BLaER1 (cell line): ENCODE measurements at regions not wholly inside any gene's neighbourhood (a gene's known extent, or its start where the extent isn't known, plus 50 kb on each side); places are given as distances from the start of the nearest gene placed in this dataset.

Experiments used
- H3K27ac ChIP-seq: shearing (Covaris generic); formaldehyde crosslinking; 2 replicates; pipeline ENCODE4 v1.8.1; 2022
- H3K27me3 ChIP-seq: shearing (Covaris generic); formaldehyde crosslinking; 2 replicates; pipeline ENCODE4 v1.8.1; 2022
- H3K36me3 ChIP-seq: shearing (Covaris generic); formaldehyde crosslinking; 2 replicates; pipeline ENCODE4 v1.8.1; 2022
- H3K4me1 ChIP-seq: shearing (Covaris generic); formaldehyde crosslinking; 2 replicates; pipeline ENCODE4 v1.8.1; 2022
- H3K4me2 ChIP-seq: shearing (Covaris generic); formaldehyde crosslinking; 2 replicates; pipeline ENCODE4 v1.8.1; 2022
- H3K4me3 ChIP-seq: shearing (Covaris generic); formaldehyde crosslinking; 2 replicates; pipeline ENCODE4 v1.8.1; 2022
- H3K9ac ChIP-seq: shearing (Covaris generic); formaldehyde crosslinking; 2 replicates; pipeline ENCODE4 v1.8.1; 2022
- H3K9me3 ChIP-seq: shearing (Covaris generic); formaldehyde crosslinking; 2 replicates; pipeline ENCODE4 v1.8.1; 2022
- H4K20me1 ChIP-seq: shearing (Covaris generic); formaldehyde crosslinking; 2 replicates; pipeline ENCODE4 v1.8.1; 2022
- Cebpa-rat ChIP-seq: shearing (Covaris generic); IDR thresholded peaks from 2 replicates; pipeline ENCODE4 v1.8.1; 2022

GRCh38 chr6:71482742-71483141 is 194.1 kb downstream of the OGFRL1 start:
- Histone ChIP-seq H4K20me1 (no peaks in the 10 kb centered on the region), H3K9ac (no peak overlapping the region), H3K4me3 (no peak overlapping the region), H3K27ac (no peak overlapping the region), H3K4me2 (no peak overlapping the region), H3K4me1 (peaks cover 68% of the 10 kb centered on the region), H3K36me3 (no peaks in the 10 kb centered on the region), H3K27me3 (no peaks in the 10 kb centered on the region), H3K9me3 (no peaks in the 10 kb centered on the region)
- TF ChIP-seq Cebpa-rat = no peak

GRCh38 chr6:71486461-71486860 is 197.8 kb downstream of the OGFRL1 start:
- Histone ChIP-seq H3K4me3 (no peak overlapping the region), H3K4me2 (peak overlapping the region; percentile 63), H3K27ac (no peak overlapping the region), H3K9ac (no peak overlapping the region), H3K27me3 (no peaks in the 10 kb centered on the region), H3K36me3 (no peaks in the 10 kb centered on the region), H3K4me1 (peaks cover 61% of the 10 kb centered on the region), H4K20me1 (no peaks in the 10 kb centered on the region), H3K9me3 (no peaks in the 10 kb centered on the region)
- TF ChIP-seq Cebpa-rat = no peak

- H4K20me1 ChIP-seq = no peaks in the 10 kb centered on the region
- H3K27me3 ChIP-seq = no peaks in the 10 kb centered on the region
- peak overlapping the region; percentile 23 for H3K27ac ChIP-seq
- H3K9me3 ChIP-seq = no peaks in the 10 kb centered on the region
- H3K4me2 ChIP-seq = peak overlapping the region; percentile 38
- no peak overlapping the region for H3K4me3 ChIP-seq
- TF ChIP-seq Cebpa-rat = no peak
- no peak overlapping the region for H3K9ac ChIP-seq
- no peaks in the 10 kb centered on the region for H3K36me3 ChIP-seq
- peaks cover 60% of the 10 kb centered on the region for H3K4me1 ChIP-seq
These were observed 199.6 kb downstream of the OGFRL1 start for GRCh38 chr6:71488186-71488585.

- H3K9ac ChIP-seq = no peak overlapping the region
- H3K4me3 ChIP-seq = no peak overlapping the region
- no peak overlapping the region for H3K27ac ChIP-seq
These were observed 201.1 kb downstream of the OGFRL1 start for GRCh38 chr6:71489736-71490135.

GRCh38 chr6:71490876-71491275 is 202.3 kb downstream of the OGFRL1 start:
- Histone ChIP-seq H3K27ac (no peak overlapping the region), H3K9me3 (no peaks in the 10 kb centered on the region), H4K20me1 (no peaks in the 10 kb centered on the region), H3K27me3 (no peaks in the 10 kb centered on the region), H3K9ac (no peak overlapping the region), H3K4me2 (no peak overlapping the region), H3K36me3 (no peaks in the 10 kb centered on the region), H3K4me3 (no peak overlapping the region), H3K4me1 (peaks cover 62% of the 10 kb centered on the region)
- TF ChIP-seq Cebpa-rat = no peak

More at GRCh38 chr6:71489736-71490135, 201.1 kb downstream of the OGFRL1 start:
- Histone ChIP-seq H3K4me2 (no peak overlapping the region), H4K20me1 (no peaks in the 10 kb centered on the region), H3K4me1 (peaks cover 62% of the 10 kb centered on the region), H3K27me3 (no peaks in the 10 kb centered on the region), H3K9me3 (no peaks in the 10 kb centered on the region), H3K36me3 (no peaks in the 10 kb centered on the region)
- no peak for TF ChIP-seq Cebpa-rat

GRCh38 chr6:71491844-71492243 is 203.2 kb downstream of the OGFRL1 start:
- Histone ChIP-seq H3K4me3 (no peak overlapping the region), H3K27me3 (no peaks in the 10 kb centered on the region), H4K20me1 (no peaks in the 10 kb centered on the region), H3K36me3 (no peaks in the 10 kb centered on the region), H3K4me2 (no peak overlapping the region), H3K9me3 (no peaks in the 10 kb centered on the region), H3K9ac (no peak overlapping the region), H3K27ac (no peak overlapping the region), H3K4me1 (peaks cover 58% of the 10 kb centered on the region)
- TF ChIP-seq Cebpa-rat = no peak

- H3K27me3 ChIP-seq = no peaks in the 10 kb centered on the region
- TF ChIP-seq Cebpa-rat = no peak
These were observed 204.1 kb downstream of the OGFRL1 start for GRCh38 chr6:71492668-71493067.

GRCh38 chr6:71496018-71496721 is 207.6 kb downstream of the OGFRL1 start:
- Histone ChIP-seq H3K4me3 (peak overlapping the region; percentile 53), H4K20me1 (no peaks in the 10 kb centered on the region), H3K4me1 (peaks cover 67% of the 10 kb centered on the region), H3K36me3 (no peaks in the 10 kb centered on the region), H3K9ac (peak overlapping the region; percentile 64), H3K9me3 (peaks cover 10% of the 10 kb centered on the region), H3K27me3 (no peaks in the 10 kb centered on the region), H3K4me2 (peak overlapping the region; percentile 77), H3K27ac (peak overlapping the region; percentile 86)
- no peak for TF ChIP-seq Cebpa-rat

More at GRCh38 chr6:71492668-71493067, 204.1 kb downstream of the OGFRL1 start:
- Histone ChIP-seq H4K20me1 (no peaks in the 10 kb centered on the region), H3K4me3 (no peak overlapping the region), H3K27ac (no peak overlapping the region), H3K4me2 (no peak overlapping the region), H3K9ac (no peak overlapping the region), H3K9me3 (no peaks in the 10 kb centered on the region), H3K4me1 (peaks cover 58% of the 10 kb centered on the region), H3K36me3 (no peaks in the 10 kb centered on the region)

- Histone ChIP-seq H3K4me3 (peak overlapping the region; percentile 53), H3K27me3 (no peaks in the 10 kb centered on the region), H3K9ac (peak overlapping the region; percentile 64), H3K9me3 (peaks cover 11% of the 10 kb centered on the region), H3K36me3 (no peaks in the 10 kb centered on the region), H3K27ac (peak overlapping the region; percentile 86), H3K4me2 (peak overlapping the region; percentile 77), H4K20me1 (no peaks in the 10 kb centered on the region), H3K4me1 (peaks cover 67% of the 10 kb centered on the region)
- no peak for TF ChIP-seq Cebpa-rat
These were observed 208.1 kb downstream of the OGFRL1 start for GRCh38 chr6:71496722-71497033.

GRCh38 chr6:71498638-71499037 is 210.0 kb downstream of the OGFRL1 start:
- TF ChIP-seq Cebpa-rat = no peak
- H3K4me1 ChIP-seq = peaks cover 59% of the 10 kb centered on the region
- no peak overlapping the region for H3K9ac ChIP-seq
- H3K9me3 ChIP-seq = peaks cover 16% of the 10 kb centered on the region
- peak overlapping the region; percentile 44 for H3K27ac ChIP-seq
- no peak overlapping the region; the same call in 1 of the 2 replicates for H3K4me2 ChIP-seq
- no peaks in the 10 kb centered on the region for H4K20me1 ChIP-seq
- no peaks in the 10 kb centered on the region for H3K36me3 ChIP-seq
- no peak overlapping the region for H3K4me3 ChIP-seq
- H3K27me3 ChIP-seq = no peaks in the 10 kb centered on the region
